GM12878 (cell line): ENCODE measurements at regions not wholly inside any gene's neighbourhood (a gene's known extent, or its start where the extent isn't known, plus 50 kb on each side); places are given as distances from the start of the nearest gene placed in this dataset.

ENCODE experiments used
- ATAC-seq: fragments of 200-7000 bp; cut with Tn5 transposase; 3 replicates; pipeline ENCODE4 v1.9.1; 2020; ENCODE audit warnings: mild to moderate bottlenecking, moderate library complexity
- BruUV-seq: library from RNA; stranded (reverse); fragments of 400-500 nt; replicated peaks from 2 replicates; lab custom pipeline; 2021; lab: Mats Ljungman, UMichigan
- CTCF ChIA-PET: fragments of 300-600 bp; sonication (Branson Sonifier 250); formaldehyde crosslinking; extraction: SDS; loops from one replicate; lab custom pipeline; 2021; ENCODE audit warnings: inconsistent platforms; lab: Yijun Ruan, JAX
- POLR2A ChIA-PET: fragments of 350-600 bp; formaldehyde crosslinking; extraction: SDS; loops from one replicate; lab custom pipeline; 2021; ENCODE audit warnings: inconsistent platforms; lab: Charles Lee
- RAD21 ChIA-PET: fragments of 300-600 bp; sonication (Branson Sonifier 250); formaldehyde crosslinking; loops from one replicate; lab custom pipeline; 2023; ENCODE audit warnings: antibody characterized with exemption; ENCODE audit not compliant: unreplicated experiment; lab: Charles Lee
- SMC1A ChIA-PET: fragments of 300-600 bp; sonication (Branson Sonifier 250); formaldehyde crosslinking; loops from one replicate; lab custom pipeline; 2023; ENCODE audit not compliant: unreplicated experiment, uncharacterized antibody; lab: Charles Lee
- DNase-seq: peaks from one replicate; pipeline ENCODE4 v3.0.0-alpha.2; 2011; ENCODE audit warnings: low read depth, low spot score
- FAIRE-seq: peaks from 3 replicates; lab custom pipeline; 2011; peaks lifted over from hg19 to GRCh38; lab: Jason Lieb, UNC
- H2AFZ ChIP-seq: 2 replicates; pipeline ENCODE4 v1.6.0; 2011; ENCODE audit warnings: low read depth, low read length, control low read depth; ENCODE audit not compliant: control insufficient read depth
- H3K27ac ChIP-seq: 2 replicates; pipeline ENCODE4 v1.5.1; 2011; ENCODE audit warnings: control low read depth; ENCODE audit not compliant: control insufficient read depth, insufficient read depth
- H3K27me3 ChIP-seq, 2 experiments: replicated peaks in 1 of 2; 2 replicates each; pipeline versions ENCODE4 v1.6.0 to v1.6.1; 2011; ENCODE audit warnings: low read length in 1 of 2; ENCODE audit not compliant: control insufficient read depth in 2 of 2, insufficient read depth in 2 of 2
- H3K36me3 ChIP-seq, 2 experiments: 2 replicates each; pipeline ENCODE4 v1.5.1; 2011; ENCODE audit warnings: low read length in 1 of 2; ENCODE audit not compliant: control insufficient read depth in 2 of 2, insufficient read depth in 2 of 2
- H3K4me1 ChIP-seq: 2 replicates; pipeline ENCODE4 v1.6.1; 2011; ENCODE audit warnings: mild to moderate bottlenecking, low read length, moderate library complexity, mixed read lengths; ENCODE audit not compliant: control insufficient read depth, insufficient read depth
- H3K4me2 ChIP-seq: 2 replicates; pipeline ENCODE4 v1.6.0; 2011; ENCODE audit warnings: control low read depth; ENCODE audit not compliant: control insufficient read depth, insufficient read depth
- H3K4me3 ChIP-seq: fragments of 200-600 bp; sonication (generic); 2 replicates; pipeline ENCODE4 v1.5.1; 2016
- H3K79me2 ChIP-seq: 2 replicates; pipeline ENCODE4 v1.6.0; 2011; ENCODE audit warnings: low read length; ENCODE audit not compliant: control insufficient read depth, insufficient read depth
- H3K9ac ChIP-seq: 2 replicates; pipeline ENCODE4 v1.8.0; 2011; ENCODE audit warnings: low read length, control low read depth, mixed read lengths; ENCODE audit not compliant: control insufficient read depth, insufficient read depth
- H3K9me3 ChIP-seq: replicated peaks from 3 replicates; pipeline ENCODE4 v1.5.1; 2011; ENCODE audit warnings: mild to moderate bottlenecking, low read length; ENCODE audit not compliant: control insufficient read depth, insufficient read depth
- H4K20me1 ChIP-seq: 2 replicates; pipeline ENCODE4 v1.6.0; 2011; ENCODE audit not compliant: control insufficient read depth, insufficient read depth
- CEBPB ChIP-seq, 2 experiments: fragments of 150-350 bp in 1 of 2; IDR thresholded peaks; 2 replicates each; pipeline ENCODE4 v1.6.1; 2012 to 2014; ENCODE audit warnings: low read depth in 2 of 2, low read length in 2 of 2, borderline replicate concordance in 1 of 2, inconsistent platforms in 1 of 2
- IKZF1 ChIP-seq: fragments of 450-650 bp; conservative IDR thresholded peaks from 2 replicates; pipeline ENCODE4 v1.6.1; 2017; ENCODE audit warnings: antibody characterized with exemption, mild to moderate bottlenecking
- JUND ChIP-seq: IDR thresholded peaks from 2 replicates; pipeline ENCODE4 v1.6.1; 2012; ENCODE audit warnings: low read depth, mild to moderate bottlenecking, low read length, improper control_type of control experiment, moderate library complexity
- KAT2A ChIP-seq: conservative IDR thresholded peaks from 2 replicates; pipeline ENCODE4 v1.6.1; 2011; ENCODE audit warnings: low read depth, low read length; ENCODE audit not compliant: control insufficient read depth
- POLR2AphosphoS2 ChIP-seq: IDR thresholded peaks from 2 replicates; pipeline ENCODE4 v1.6.1; 2011; ENCODE audit warnings: low read depth, mild to moderate bottlenecking, low read length, improper control_type of control experiment, moderate library complexity
- RAD21 ChIP-seq: IDR thresholded peaks from 2 replicates; pipeline ENCODE4 v1.6.1; 2011; ENCODE audit warnings: mild to moderate bottlenecking, low read depth, low read length, moderate library complexity; ENCODE audit not compliant: insufficient read depth
- RBBP5 ChIP-seq: fragments of 200-600 bp; sonication (generic); conservative IDR thresholded peaks from 2 replicates; pipeline ENCODE4 v1.6.1; 2016
- SMC3 ChIP-seq: IDR thresholded peaks from 2 replicates; pipeline ENCODE4 v1.6.1; 2011; ENCODE audit warnings: low read length, improper control_type of control experiment, borderline replicate concordance
- SP1 ChIP-seq: IDR thresholded peaks from one replicate; pipeline ENCODE4 v1.6.1; 2011; ENCODE audit warnings: low read depth, low read length
- SREBF1 ChIP-seq: IDR thresholded peaks from 2 replicates; pipeline ENCODE4 v1.6.1; 2012; ENCODE audit warnings: mild to moderate bottlenecking, low read length
- STAT1 ChIP-seq: fragments of 450-650 bp; conservative IDR thresholded peaks from 2 replicates; pipeline ENCODE4 v1.6.1; 2014; ENCODE audit warnings: antibody characterized with exemption, mild to moderate bottlenecking
- STAT3 ChIP-seq: IDR thresholded peaks from 2 replicates; pipeline ENCODE4 v1.6.1; 2011; ENCODE audit warnings: low read depth, low read length, improper control_type of control experiment
- WGBS: methylation state at CpG from one replicate; pipeline ENCODE4 v1.1.6; 2016; ENCODE audit warnings: low lambda C conversion rate; ENCODE audit not compliant: insufficient replicate concordance, insufficient coverage; ENCODE audit errors: missing lambda C conversion rate; 5-methylcytosine and 5-hydroxymethylcytosine counted together
- in situ Hi-C: fragments of 300-500 bp; cut with MboI; formaldehyde crosslinking; loops from 9 replicates; pipeline ENCODE4 v1.14.3; 2018; ENCODE audit warnings: mixed read lengths
- intact Hi-C: fragments of 100-400 bp; cut with micrococcal nuclease; formaldehyde crosslinking; loops from one replicate; pipeline ENCODE4 v1.14.2; 2022; ENCODE audit not compliant: unreplicated experiment
- TF ChIP-seq, protein P1 (sequence below): IDR thresholded peaks from 2 replicates; pipeline ENCODE4 v1.6.1; 2011; ENCODE audit warnings: low read depth, mild to moderate bottlenecking, low read length, moderate library complexity, borderline replicate concordance; ENCODE audit errors: extremely low read depth
- TF ChIP-seq, protein P2 (sequence below): fragments of 450-650 bp; IDR thresholded peaks from 2 replicates; pipeline ENCODE4 v1.6.1; 2017; ENCODE audit warnings: mild to moderate bottlenecking, moderate library complexity
- TF ChIP-seq, protein P3 (sequence below), 3 experiments: IDR thresholded peaks in 2 of 3; conservative IDR thresholded peaks in 1 of 3; 2 replicates each; pipeline ENCODE4 v1.5.1; 2011; ENCODE audit warnings: low read depth in 3 of 3, low read length in 3 of 3, mild to moderate bottlenecking in 3 of 3, control low read depth in 2 of 3, moderate library complexity in 2 of 3, inconsistent platforms in 1 of 3, mixed read lengths in 1 of 3; ENCODE audit not compliant: control insufficient read depth in 2 of 3, insufficient read depth in 1 of 3; ENCODE audit errors: extremely low read depth in 1 of 3

DNA sequence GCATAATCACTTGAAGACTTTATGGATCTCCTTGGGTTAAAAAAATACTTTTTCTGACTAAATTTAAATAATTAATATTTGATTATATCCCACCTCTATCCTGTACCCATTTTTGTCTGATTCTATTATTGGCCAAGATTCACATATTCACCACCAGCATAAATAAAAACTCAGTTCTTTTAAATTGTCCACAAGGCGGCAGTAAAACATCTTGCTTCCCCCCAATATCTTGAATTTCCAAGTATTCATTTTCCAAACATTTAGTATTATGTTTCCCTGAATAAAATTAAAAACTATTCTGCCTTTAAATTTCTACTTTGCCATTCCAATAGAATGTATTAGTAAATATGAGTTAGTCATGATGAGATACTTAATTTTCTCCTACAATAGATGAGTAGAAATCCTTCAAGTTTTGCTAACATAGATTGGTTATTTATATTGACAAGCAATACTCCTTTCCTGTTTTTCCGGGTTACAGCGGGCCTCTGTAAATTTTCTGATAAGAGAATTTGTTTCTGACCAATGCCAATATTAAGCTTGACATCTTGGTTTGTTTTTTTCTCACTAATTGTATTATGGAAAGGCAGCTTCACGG, 218.7 kb upstream of the MDFIC2 start:
- no peaks in the 10 kb centered on the region for H3K4me1 ChIP-seq
- no peaks in the 10 kb centered on the region for H3K9me3 ChIP-seq
- 22% methylated on average over 4 of the region's 4 CpGs for WGBS
- no peaks in the 10 kb centered on the region for H3K79me2 ChIP-seq
- no peak for TF ChIP-seq KAT2A
- no peak for TF ChIP-seq SREBF1
- peak; percentile 53 for TF ChIP-seq RAD21
- no peak for TF ChIP-seq SP1
- no peak for TF ChIP-seq CEBPB (IDR thresholded peaks at IDR 0.05; ENCODE audit: borderline replicate concordance in 1 of 2, low read depth in 2 of 2, low read length in 2 of 2)
- TF ChIP-seq, protein P1, sequence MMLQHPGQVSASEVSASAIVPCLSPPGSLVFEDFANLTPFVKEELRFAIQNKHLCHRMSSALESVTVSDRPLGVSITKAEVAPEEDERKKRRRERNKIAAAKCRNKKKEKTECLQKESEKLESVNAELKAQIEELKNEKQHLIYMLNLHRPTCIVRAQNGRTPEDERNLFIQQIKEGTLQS, result no peak
- no peak for TF ChIP-seq RBBP5
- peak; percentile 8; the same call in 1 of the 2 replicates for TF ChIP-seq SMC3
- TF ChIP-seq IKZF1, result no peak
- TF ChIP-seq JUND, result no peak
- TF ChIP-seq, protein P2, sequence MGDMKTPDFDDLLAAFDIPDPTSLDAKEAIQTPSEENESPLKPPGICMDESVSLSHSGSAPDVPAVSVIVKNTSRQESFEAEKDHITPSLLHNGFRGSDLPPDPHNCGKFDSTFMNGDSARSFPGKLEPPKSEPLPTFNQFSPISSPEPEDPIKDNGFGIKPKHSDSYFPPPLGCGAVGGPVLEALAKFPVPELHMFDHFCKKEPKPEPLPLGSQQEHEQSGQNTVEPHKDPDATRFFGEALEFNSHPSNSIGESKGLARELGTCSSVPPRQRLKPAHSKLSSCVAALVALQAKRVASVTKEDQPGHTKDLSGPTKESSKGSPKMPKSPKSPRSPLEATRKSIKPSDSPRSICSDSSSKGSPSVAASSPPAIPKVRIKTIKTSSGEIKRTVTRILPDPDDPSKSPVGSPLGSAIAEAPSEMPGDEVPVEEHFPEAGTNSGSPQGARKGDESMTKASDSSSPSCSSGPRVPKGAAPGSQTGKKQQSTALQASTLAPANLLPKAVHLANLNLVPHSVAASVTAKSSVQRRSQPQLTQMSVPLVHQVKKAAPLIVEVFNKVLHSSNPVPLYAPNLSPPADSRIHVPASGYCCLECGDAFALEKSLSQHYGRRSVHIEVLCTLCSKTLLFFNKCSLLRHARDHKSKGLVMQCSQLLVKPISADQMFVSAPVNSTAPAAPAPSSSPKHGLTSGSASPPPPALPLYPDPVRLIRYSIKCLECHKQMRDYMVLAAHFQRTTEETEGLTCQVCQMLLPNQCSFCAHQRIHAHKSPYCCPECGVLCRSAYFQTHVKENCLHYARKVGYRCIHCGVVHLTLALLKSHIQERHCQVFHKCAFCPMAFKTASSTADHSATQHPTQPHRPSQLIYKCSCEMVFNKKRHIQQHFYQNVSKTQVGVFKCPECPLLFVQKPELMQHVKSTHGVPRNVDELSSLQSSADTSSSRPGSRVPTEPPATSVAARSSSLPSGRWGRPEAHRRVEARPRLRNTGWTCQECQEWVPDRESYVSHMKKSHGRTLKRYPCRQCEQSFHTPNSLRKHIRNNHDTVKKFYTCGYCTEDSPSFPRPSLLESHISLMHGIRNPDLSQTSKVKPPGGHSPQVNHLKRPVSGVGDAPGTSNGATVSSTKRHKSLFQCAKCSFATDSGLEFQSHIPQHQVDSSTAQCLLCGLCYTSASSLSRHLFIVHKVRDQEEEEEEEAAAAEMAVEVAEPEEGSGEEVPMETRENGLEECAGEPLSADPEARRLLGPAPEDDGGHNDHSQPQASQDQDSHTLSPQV, result no peak
- no peak for TF ChIP-seq STAT3
- TF ChIP-seq, protein P3, sequence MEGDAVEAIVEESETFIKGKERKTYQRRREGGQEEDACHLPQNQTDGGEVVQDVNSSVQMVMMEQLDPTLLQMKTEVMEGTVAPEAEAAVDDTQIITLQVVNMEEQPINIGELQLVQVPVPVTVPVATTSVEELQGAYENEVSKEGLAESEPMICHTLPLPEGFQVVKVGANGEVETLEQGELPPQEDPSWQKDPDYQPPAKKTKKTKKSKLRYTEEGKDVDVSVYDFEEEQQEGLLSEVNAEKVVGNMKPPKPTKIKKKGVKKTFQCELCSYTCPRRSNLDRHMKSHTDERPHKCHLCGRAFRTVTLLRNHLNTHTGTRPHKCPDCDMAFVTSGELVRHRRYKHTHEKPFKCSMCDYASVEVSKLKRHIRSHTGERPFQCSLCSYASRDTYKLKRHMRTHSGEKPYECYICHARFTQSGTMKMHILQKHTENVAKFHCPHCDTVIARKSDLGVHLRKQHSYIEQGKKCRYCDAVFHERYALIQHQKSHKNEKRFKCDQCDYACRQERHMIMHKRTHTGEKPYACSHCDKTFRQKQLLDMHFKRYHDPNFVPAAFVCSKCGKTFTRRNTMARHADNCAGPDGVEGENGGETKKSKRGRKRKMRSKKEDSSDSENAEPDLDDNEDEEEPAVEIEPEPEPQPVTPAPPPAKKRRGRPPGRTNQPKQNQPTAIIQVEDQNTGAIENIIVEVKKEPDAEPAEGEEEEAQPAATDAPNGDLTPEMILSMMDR (IDR thresholded peaks at IDR 0.05 in 2 of 3, conservative IDR thresholded peaks at IDR 0.05 in 1 of 3; ENCODE audit: control insufficient read depth in 2 of 3, extremely low read depth in 1 of 3, insufficient read depth in 1 of 3, low read depth in 3 of 3, low read length in 3 of 3), result peak; percentile 29 to 46 (median 43); a peak in 4 of 6 replicates
- no peak for TF ChIP-seq STAT1
- TF ChIP-seq POLR2AphosphoS2, result no peak
- in situ Hi-C loops (no loop called here), intact Hi-C loops (loop anchor here (5.0 kb wide), 1 partner anchor 1121 kb away; no protein-coding TSS in a partner anchor)
- ChIA-PET CTCF (interaction anchor here (0.5 to 1.7 kb wide), 6 partner anchors 9 to 1122 kb away, joined by 3 to 8 read pairs (median 3); no protein-coding TSS in a partner anchor), POLR2A (no interaction called here), SMC1A (no interaction called here), RAD21 (interaction anchor here (1.2 kb wide), 1 partner anchor 1150 kb away, joined by 4 read pairs; no protein-coding TSS in a partner anchor)
- FAIRE-seq, result no peak
- no peaks in the 10 kb centered on the region for H3K36me3 ChIP-seq
- H4K20me1 ChIP-seq, result no peaks in the 10 kb centered on the region
- no peak overlapping the region for H2AFZ ChIP-seq
- no peak overlapping the region for H3K4me3 ChIP-seq
- no peak overlapping the region for H3K27ac ChIP-seq
- H3K4me2 ChIP-seq, result no peak overlapping the region
- no TSS peak for BruUV-seq
- H3K9ac ChIP-seq, result no peak overlapping the region
- H3K27me3 ChIP-seq, result no peaks in the 10 kb centered on the region
- DNase-seq, result no peak
- no peak for ATAC-seq
